WTC11 (cell line): ENCODE measurements at regions not wholly inside any gene's neighbourhood (a gene's known extent, or its start where the extent isn't known, plus 50 kb on each side); places are given as distances from the start of the nearest gene placed in this dataset.

Experiments
- ATF1 ChIP-seq: sonication (generic); formaldehyde crosslinking; IDR thresholded peaks from 2 replicates; pipeline ENCODE4 v1.8.1; 2023; ENCODE audit warnings: mild to moderate bottlenecking, moderate library complexity, missing genetic modification reagents
- CREB1 ChIP-seq: sonication (generic); formaldehyde crosslinking; IDR thresholded peaks from 2 replicates; pipeline ENCODE4 v1.8.0; 2023; ENCODE audit warnings: mild to moderate bottlenecking, missing genetic modification reagents
- ELF4 ChIP-seq: sonication (generic); formaldehyde crosslinking; IDR thresholded peaks from 2 replicates; pipeline ENCODE4 v1.8.1; 2022; ENCODE audit warnings: low read depth, mild to moderate bottlenecking, moderate library complexity, missing genetic modification reagents
- FOXK1 ChIP-seq: sonication (generic); formaldehyde crosslinking; IDR thresholded peaks from 2 replicates; pipeline ENCODE4 v1.8.0; 2022; ENCODE audit warnings: mild to moderate bottlenecking, moderate library complexity, missing genetic modification reagents
- IRF2 ChIP-seq: sonication (generic); formaldehyde crosslinking; IDR thresholded peaks from 2 replicates; pipeline ENCODE4 v1.8.0; 2022; ENCODE audit warnings: low read depth, missing genetic modification reagents, borderline replicate concordance
- JUN ChIP-seq: sonication (generic); formaldehyde crosslinking; IDR thresholded peaks from 2 replicates; pipeline ENCODE4 v1.8.0; 2023; ENCODE audit warnings: mild to moderate bottlenecking, missing genetic modification reagents
- TEAD4 ChIP-seq: sonication (generic); formaldehyde crosslinking; IDR thresholded peaks from 2 replicates; pipeline ENCODE4 v1.8.0; 2022; ENCODE audit warnings: mild to moderate bottlenecking, missing genetic modification reagents
- ZNF263 ChIP-seq: sonication (generic); formaldehyde crosslinking; IDR thresholded peaks from 2 replicates; pipeline ENCODE4 v1.8.1; 2022; ENCODE audit warnings: low read depth, mild to moderate bottlenecking, moderate library complexity, missing genetic modification reagents
- TF ChIP-seq, protein P1 (sequence below): fragments of 200-600 bp; IDR thresholded peaks from 2 replicates; pipeline ENCODE4 v1.8.0; 2022; ENCODE audit warnings: antibody characterized with exemption

- no peak for TF ChIP-seq TEAD4 (CRISPR knock-in tag)
- TF ChIP-seq, protein P1, sequence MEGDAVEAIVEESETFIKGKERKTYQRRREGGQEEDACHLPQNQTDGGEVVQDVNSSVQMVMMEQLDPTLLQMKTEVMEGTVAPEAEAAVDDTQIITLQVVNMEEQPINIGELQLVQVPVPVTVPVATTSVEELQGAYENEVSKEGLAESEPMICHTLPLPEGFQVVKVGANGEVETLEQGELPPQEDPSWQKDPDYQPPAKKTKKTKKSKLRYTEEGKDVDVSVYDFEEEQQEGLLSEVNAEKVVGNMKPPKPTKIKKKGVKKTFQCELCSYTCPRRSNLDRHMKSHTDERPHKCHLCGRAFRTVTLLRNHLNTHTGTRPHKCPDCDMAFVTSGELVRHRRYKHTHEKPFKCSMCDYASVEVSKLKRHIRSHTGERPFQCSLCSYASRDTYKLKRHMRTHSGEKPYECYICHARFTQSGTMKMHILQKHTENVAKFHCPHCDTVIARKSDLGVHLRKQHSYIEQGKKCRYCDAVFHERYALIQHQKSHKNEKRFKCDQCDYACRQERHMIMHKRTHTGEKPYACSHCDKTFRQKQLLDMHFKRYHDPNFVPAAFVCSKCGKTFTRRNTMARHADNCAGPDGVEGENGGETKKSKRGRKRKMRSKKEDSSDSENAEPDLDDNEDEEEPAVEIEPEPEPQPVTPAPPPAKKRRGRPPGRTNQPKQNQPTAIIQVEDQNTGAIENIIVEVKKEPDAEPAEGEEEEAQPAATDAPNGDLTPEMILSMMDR, result no peak
- TF ChIP-seq ZNF263 (CRISPR knock-in tag), result no peak
- TF ChIP-seq CREB1 (CRISPR knock-in tag), result no peak
- TF ChIP-seq ATF1 (CRISPR knock-in tag), result no peak
- no peak for TF ChIP-seq IRF2 (CRISPR knock-in tag)
- TF ChIP-seq JUN, result no peak
- no peak for TF ChIP-seq ELF4
- no peak for TF ChIP-seq FOXK1
These were observed 286.0 kb downstream of the EDEM1 start for GRCh38 chr3:5473471-5473870.
